GM21825 (cell line): ENCODE measurements at regions not wholly inside any gene's neighbourhood (a gene's known extent, or its start where the extent isn't known, plus 50 kb on each side); places are given as distances from the start of the nearest gene placed in this dataset.
A peak's percentile ranks its signal among the peaks of the same experiment; 100 is the strongest.
"Not testable (repeated sequence)": the region's sequence is repeated elsewhere in the genome, so short reads cannot be mapped to it uniquely, and the experiment has no call there.

Experiments used
- ATAC-seq: cut with Tn5 transposase; IDR thresholded peaks from one replicate; pipeline ENCODE4 v1.9.1; 2021; ENCODE audit warnings: mild to moderate bottlenecking, moderate library complexity; ENCODE audit not compliant: unreplicated experiment

GRCh38 chr5:116887104-116887503, 312.5 kb upstream of the SEMA6A start:
- no peak for ATAC-seq

GRCh38 chr5:116885825-116886224, 311.2 kb upstream of the SEMA6A start:
- ATAC-seq, result peak; percentile 70

GRCh38 chr5:116883875-116884274, 309.3 kb upstream of the SEMA6A start:
- ATAC-seq, result no peak

- no peak for ATAC-seq
These were observed 307.4 kb upstream of the SEMA6A start for GRCh38 chr5:116881921-116882531.

GRCh38 chr5:116880601-116881000, 306.0 kb upstream of the SEMA6A start:
- ATAC-seq, result no peak

- ATAC-seq, result peak; percentile 52
These were observed 305.5 kb upstream of the SEMA6A start for GRCh38 chr5:116880150-116880549.

- ATAC-seq, result no peak
These were observed 301.7 kb upstream of the SEMA6A start for GRCh38 chr5:116876240-116876840.

- ATAC-seq, result no peak
These were observed 298.4 kb upstream of the SEMA6A start for GRCh38 chr5:116872986-116873385.

GRCh38 chr5:116872486-116872885, 297.9 kb upstream of the SEMA6A start:
- no peak for ATAC-seq

GRCh38 chr5:116867825-116868224, 293.2 kb upstream of the SEMA6A start:
- not testable (repeated sequence) for ATAC-seq

- ATAC-seq, result no peak
These were observed 291.0 kb upstream of the SEMA6A start for GRCh38 chr5:116865651-116866050.

- ATAC-seq, result no peak
These were observed 290.2 kb upstream of the SEMA6A start for GRCh38 chr5:116864838-116865190.

GRCh38 chr5:116864157-116864837, 289.7 kb upstream of the SEMA6A start:
- no peak for ATAC-seq

GRCh38 chr5:116862632-116863455, 288.2 kb upstream of the SEMA6A start:
- ATAC-seq, result no peak

- ATAC-seq, result no peak
These were observed 287.0 kb upstream of the SEMA6A start for GRCh38 chr5:116861666-116862065.

- ATAC-seq, result no peak
These were observed 286.5 kb upstream of the SEMA6A start for GRCh38 chr5:116861097-116861496.

GRCh38 chr5:116859666-116860320, 285.2 kb upstream of the SEMA6A start:
- ATAC-seq, result no peak

GRCh38 chr5:116858705-116859333, 284.2 kb upstream of the SEMA6A start:
- ATAC-seq, result no peak

- not testable (repeated sequence) for ATAC-seq
These were observed 283.4 kb upstream of the SEMA6A start for GRCh38 chr5:116858020-116858419.

- no peak for ATAC-seq
These were observed 281.6 kb upstream of the SEMA6A start for GRCh38 chr5:116856271-116856670.

GRCh38 chr5:116853992-116854391, 279.4 kb upstream of the SEMA6A start:
- no peak for ATAC-seq
